LoVo (cell line): ENCODE measurements at regions not wholly inside any gene's neighbourhood (a gene's known extent, or its start where the extent isn't known, plus 50 kb on each side); places are given as distances from the start of the nearest gene placed in this dataset.
"Not testable (repeated sequence)": the region's sequence is repeated elsewhere in the genome, so short reads cannot be mapped to it uniquely, and the experiment has no call there.

Experiments used
- DNase-seq: peaks from one replicate; pipeline ENCODE4 v3.0.0-alpha.2; 2016; ENCODE audit warnings: low spot score

GRCh38 chr13:90675129-90675528 lies 672.4 kb upstream of the MIR17HG start:
- no peak for DNase-seq

DNA sequence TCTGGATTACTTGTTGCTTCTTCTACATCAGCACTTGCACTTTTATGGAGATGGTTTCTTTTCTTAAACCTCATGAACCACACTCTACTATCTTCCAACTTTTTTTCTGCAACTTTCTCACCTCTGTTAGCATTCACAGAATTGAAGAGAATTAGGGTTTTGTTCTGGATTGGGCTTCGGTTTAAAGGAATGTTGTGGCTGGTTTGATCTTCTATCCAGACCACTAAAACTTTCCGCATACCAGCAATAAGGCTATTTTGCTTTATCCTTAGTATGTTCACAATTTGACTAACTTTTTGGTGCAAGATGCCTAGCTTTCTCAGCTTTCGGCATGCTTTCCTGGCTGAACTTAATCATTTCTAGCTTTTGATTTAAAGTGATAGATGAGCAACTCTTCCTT lies 666.7 kb upstream of the MIR17HG start:
- DNase-seq: no peak

DNA sequence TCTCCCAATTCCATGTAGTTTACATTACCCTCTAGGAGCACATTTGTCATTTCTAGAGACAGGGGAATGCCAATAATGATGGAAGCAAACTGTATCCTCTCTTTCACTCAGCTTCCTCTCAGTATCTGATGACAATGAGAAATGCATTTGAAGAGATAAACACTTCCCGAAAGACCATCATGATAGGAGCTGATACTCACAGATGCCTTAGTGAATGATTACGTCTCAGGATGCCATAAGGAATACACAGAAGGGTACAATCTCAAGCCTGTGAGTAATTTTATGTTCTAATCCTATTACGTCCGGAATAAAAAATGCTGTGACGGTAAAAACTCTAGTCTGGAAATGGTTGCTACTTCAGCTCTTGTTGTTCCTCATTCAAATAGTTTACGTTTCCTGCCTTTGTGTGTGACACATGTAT lies 663.8 kb upstream of the MIR17HG start:
- DNase-seq: no peak

- DNase-seq: no peak
Observed at GRCh38 chr13:90686442-90686841, 661.0 kb upstream of the MIR17HG start.

DNA sequence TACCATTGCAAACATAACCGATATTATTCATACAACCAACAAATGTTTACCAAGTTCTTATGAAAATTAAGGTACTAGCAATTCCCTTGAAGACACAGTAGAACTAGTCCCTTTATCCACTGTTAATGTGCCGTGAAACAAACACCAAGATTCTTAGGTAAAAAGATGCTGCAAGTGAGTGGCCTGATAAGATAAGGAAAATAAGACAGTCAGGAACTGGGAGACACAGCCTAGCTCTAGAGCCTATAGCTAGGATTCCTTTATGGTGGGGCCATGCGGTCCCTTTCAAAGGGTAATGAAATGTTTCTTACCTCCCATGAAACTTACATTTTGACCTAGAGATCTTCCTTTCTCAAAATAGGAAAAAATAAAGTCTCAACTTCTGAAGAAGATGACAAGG lies 658.4 kb upstream of the MIR17HG start:
- no peak for DNase-seq

DNA sequence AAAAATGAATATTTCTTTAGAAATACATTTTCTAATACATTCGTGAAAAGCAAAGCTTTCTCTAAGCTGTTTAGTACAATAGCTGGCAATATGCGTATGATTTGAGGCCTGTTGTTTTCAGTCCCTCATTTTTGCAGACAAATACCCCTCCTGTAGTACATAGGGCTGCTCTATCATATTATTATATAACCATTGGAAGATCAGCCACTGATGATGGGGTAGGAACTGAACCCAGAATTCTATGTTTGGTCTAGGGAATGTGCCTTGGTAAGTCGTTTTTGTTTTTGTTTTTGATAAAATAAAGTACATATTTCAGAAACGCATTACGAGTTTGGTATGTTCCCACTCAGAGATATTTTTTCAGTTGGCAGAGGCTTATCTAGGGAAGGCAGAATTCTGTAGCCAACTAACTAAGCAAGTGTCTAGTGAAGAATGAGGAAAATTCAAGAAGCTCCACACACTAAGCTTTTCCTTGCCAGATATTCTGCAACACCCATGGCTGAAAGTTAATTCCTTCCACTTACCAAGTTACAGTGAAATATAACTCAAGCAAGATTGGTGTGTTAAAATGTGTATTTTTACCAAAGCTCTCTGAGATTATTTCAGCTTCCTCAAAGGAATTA lies 656.9 kb upstream of the MIR17HG start:
- no peak for DNase-seq

DNA sequence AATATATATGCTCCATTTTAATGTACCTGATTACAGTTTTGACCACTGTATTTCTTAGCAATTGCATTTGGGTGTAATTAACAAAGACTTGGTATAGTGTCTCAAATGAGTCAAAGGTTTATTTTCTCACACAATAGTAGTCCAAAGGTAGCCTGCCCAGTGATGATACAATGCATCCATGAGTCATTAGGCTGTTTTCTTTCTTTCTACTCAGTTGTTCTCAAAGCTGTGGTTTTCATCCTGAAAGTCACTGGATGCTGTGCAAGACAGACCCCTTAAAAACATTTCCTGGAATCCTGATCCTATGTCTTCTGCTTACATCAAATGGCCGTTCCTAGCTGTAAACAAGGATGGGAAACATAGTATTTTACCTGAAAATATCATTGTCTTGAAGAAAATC lies 651.2 kb upstream of the MIR17HG start:
- peak; percentile 68 for DNase-seq

- peak; percentile 53 for DNase-seq
Observed at GRCh38 chr13:90696656-90697055, 650.8 kb upstream of the MIR17HG start.

DNA sequence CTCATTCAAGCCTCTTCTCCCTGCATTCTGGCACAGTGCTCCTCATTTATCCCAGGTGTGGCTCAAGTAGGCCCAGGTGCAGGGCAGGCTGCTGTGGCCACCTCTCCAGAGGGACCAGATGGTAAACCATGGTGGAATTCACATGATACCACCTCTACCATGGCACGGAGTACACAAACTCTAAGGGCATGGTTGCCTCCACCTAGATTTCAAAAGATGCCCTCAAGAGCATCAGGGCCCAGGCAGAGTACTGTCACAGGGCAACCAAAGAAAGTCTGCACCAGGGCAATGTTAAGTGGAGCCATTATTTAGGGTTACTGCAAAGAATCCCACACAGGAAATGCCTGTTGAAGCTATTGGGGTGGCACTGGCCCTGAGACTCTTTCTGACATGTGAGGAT lies 647.1 kb upstream of the MIR17HG start:
- no peak for DNase-seq

GRCh38 chr13:90701264-90701663 lies 646.2 kb upstream of the MIR17HG start:
- no peak for DNase-seq

DNA sequence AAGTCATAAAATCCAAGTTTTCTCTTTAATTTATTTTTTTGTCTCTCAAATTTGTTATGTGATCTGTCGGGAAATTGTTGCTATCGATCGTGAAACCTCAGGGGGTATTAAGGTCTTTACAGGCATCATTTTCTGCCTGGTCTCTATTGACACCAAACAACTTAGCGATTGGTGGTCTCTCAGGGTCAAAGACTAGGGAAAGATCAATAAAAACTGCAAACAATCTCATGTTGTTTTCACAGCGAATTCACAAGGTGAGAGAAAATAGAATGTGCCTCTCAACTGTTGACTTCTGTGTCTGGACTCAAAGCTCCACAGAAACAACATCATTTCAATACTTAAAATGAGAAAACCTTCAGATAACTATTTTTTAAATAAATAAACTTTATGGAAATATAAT lies 645.4 kb upstream of the MIR17HG start:
- no peak for DNase-seq

- no peak for DNase-seq
Observed at GRCh38 chr13:90706631-90707030, 640.9 kb upstream of the MIR17HG start.

DNA sequence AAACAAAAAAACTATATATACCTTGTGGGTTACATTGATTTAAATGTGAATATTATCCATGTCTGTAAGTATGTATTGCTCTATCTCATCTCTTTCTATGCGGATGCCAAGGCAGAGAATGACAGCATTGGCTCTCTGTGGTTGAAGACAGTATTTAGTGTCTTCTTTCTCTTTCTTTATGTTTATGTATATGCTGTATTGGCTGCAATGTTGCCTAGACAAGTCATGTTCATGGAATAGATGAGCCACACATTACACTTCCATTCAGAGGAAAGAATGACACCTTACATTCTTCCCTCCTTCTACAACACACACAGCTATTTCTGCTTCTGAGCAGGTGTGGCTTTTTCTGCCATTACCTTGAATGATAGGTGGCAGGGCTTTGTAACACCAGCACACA lies 639.4 kb upstream of the MIR17HG start:
- DNase-seq: no peak

GRCh38 chr13:90709319-90709718 lies 638.2 kb upstream of the MIR17HG start:
- no peak for DNase-seq

DNA sequence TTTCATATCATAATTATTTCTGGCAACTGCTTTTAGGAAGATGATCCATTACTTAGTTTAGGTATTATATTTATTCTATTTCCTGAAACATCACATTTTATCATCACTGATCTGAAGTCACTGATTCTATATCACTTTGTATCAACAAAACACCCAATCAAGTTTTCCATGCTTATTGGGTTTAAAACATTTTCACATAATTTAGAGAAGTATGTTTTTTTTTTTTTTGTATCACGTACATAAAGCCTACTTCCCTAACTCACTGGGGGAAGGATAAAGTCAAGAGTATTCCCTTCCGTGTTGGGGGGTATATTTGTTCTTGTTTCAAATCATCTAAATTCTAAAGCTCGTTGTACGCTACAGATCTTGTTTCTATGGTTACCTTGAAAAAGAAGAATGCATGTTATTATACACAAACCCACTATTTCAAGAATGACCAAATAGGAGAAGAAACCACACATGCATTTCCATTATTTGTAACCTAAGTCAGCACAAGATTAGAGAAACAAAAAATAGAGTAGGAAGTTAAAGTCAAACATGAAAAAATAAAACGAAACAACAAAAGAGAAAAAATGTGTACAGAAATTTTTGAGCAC lies 637.2 kb upstream of the MIR17HG start:
- no peak for DNase-seq

- no peak for DNase-seq
Observed at GRCh38 chr13:90713441-90714133, 633.9 kb upstream of the MIR17HG start.

DNA sequence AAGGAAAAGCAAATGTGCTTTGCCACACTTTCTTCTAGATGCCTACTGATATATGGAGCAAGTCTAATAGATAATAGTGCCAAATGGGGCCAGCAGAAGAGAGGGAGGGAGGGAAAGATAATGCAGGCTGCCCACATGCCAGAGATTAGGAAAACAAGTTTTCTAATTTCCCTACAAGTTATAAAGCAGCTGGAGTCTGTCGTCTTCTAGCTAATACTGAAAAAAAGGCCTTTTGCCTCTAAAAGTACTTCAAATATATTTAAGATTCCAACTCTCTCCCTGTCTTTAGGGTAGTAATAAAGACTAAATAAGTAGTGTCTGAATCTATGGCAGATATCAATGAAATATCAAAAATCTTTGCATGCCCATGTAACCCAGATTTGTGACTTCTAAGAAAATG lies 632.0 kb upstream of the MIR17HG start:
- no peak for DNase-seq

DNA sequence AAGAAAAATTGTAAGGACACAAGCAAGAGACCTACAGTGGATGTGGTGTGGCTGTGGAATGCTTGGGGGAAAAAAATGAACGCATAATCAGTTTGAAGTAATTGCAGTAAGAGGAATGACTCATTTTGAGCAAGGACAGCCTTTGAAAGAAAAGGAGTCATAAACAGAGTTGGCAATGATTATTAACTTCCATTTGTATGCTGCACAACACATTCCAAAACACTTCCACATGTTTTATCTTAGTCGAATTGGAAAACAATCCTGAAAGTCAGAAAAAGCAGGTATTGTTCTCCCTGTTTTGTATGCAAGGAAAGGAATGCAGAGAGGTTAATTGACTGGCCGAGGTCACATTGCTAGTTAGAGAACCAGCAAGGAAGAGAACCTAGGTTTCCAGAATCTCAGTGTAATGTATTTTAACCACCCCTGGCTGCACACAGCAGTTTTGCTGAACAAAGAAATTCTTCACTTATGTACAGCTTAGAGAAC lies 630.0 kb upstream of the MIR17HG start:
- peak; percentile 65 for DNase-seq

DNA sequence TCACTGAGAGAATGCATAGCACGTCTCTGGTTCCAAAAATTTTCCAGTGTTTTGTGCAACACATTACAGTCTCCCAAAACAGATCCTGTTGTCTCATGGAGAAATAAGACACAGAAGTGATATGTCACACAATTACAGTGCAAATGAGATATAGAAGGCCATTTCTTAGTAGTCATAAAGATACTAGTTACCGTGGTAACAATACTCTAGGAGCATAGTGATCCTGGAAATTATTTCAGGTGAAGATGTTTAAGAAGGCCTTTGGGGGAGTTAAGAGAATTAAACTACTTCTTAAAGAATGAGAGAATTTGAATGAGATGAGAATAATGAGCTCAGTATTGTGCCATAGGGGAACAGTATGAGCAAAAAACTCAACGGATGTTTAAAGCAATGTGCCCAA lies 628.0 kb upstream of the MIR17HG start:
- DNase-seq: no peak

GRCh38 chr13:90721937-90722336 lies 625.5 kb upstream of the MIR17HG start:
- no peak for DNase-seq

DNA sequence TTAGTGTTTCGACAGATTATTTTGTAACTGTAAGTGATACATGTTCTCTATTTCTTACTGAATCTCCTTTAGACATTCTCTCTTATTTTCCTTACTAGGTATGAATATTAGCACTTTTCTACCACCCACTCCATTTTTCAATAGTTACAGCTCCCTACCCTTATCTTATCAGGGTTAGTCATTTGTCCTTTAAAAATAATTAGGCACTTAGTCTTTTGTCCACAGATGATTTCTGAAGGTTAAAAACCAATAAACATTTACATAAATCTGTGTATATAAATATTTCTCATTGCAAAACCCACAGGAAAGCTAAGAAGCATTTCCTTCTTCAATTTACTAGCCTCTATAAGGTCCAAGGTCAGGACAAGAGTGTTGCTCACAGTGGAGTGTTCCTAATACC lies 624.1 kb upstream of the MIR17HG start:
- DNase-seq: no peak

- DNase-seq: no peak
Observed at GRCh38 chr13:90726375-90726774, 621.1 kb upstream of the MIR17HG start.

- no peak for DNase-seq
Observed at GRCh38 chr13:90732049-90732448, 615.4 kb upstream of the MIR17HG start.

DNA sequence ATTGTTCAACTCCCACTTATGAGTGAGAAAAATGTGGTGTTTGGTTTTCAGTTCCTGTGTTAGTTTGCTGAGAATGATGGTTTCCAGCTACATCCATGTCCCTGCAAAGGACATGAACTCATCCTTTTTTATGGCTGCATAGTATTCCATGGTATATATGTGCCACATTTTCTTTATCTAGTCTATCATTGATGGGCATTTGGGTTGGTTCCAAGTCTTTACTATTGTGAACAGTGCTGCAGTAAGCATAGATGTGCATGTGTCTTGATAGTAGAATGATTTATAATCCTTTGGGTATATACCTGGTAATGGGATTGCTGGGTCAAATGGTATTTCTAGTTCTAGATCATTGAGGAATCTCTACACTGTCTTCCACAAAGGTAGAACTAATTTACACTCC lies 613.0 kb upstream of the MIR17HG start:
- DNase-seq: not testable (repeated sequence)
